ENCODE measurements at regions not wholly inside any gene's neighbourhood (a gene's known extent, or its start where the extent isn't known, plus 50 kb on each side); places are given as distances from the start of the nearest gene placed in this dataset.

DNA sequence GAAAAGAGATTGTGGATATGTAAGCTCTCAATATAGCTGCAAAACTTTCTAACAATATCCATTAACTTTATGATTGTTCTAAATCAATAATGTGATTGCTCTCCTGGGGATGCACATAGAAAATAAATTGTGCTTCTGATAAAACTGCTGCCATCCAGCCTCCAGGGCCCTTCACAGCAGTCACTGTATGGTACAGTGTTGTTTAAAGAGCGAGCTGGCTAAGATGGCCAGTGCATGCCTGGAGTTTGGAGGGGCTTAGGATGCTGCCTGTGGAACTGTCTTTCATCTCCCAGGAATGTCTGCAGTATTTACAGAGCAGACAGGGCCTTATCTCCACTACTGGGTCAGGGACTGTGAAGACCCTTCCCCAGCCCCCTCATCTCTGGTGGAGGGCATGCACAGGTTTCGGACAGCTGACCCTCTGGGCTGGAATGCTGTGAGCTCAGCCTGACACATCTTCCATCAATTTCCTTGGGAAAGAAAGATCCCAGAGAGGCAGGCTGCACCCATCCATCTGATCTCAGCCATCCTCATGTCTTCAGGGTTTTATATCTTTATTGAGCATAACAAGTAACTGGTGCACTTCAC is 137.0 kb downstream of the PLPP3 start:
- no peak for DNase-seq (ENCODE audit: low spot score)

DNA sequence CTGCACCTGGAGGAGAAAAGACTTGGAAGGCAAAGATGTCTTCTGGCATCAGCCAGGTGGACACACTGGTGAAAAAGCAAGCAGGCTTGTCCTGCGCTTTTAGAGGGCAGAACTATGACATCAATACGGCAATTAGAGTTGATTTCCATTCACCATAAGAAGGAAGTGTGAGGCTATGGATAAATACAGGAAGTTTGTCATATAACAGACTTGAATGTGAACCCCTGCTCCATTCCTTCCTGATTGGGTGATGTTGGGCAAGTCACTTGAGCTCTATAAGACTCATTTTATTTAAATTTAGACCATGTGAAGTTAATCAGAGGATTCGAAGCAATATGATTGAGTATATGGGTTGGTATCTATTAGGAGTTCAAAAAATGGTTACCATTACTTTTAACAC is 137.8 kb downstream of the PLPP3 start:
- no peak for DNase-seq (ENCODE audit: low spot score)

DNA sequence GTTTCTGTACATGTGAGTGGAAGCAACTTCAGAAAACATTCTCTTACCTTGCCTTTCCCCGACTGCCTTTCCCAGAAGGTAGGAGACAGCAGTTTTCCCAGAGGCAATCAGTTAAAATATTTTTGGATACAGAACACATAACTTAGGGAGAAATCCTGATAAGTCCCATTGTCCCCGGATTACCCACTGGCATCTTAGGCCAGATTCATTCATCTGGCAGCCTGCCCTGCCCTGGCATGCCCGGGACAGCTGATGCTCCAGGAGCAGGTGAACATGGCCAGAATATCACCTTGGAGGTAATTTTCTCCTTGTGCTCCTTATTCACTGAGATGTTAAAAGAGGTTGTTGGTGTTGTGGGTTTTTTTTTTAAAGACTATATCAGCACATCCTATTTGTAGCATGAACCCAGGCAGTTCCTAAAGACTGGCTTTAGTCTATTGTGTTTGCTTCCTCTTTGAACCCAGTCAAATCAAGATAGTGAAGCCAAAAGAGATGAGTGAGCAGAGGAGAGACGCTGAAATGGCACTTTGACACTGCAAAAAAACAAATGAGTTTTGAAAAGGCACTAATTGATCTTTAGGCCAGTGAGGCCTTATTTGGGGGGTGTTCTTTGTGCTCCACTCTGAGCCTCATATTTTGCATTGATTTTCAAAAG is 139.6 kb downstream of the PLPP3 start:
- DNase-seq (ENCODE audit: low spot score), result no peak

DNA sequence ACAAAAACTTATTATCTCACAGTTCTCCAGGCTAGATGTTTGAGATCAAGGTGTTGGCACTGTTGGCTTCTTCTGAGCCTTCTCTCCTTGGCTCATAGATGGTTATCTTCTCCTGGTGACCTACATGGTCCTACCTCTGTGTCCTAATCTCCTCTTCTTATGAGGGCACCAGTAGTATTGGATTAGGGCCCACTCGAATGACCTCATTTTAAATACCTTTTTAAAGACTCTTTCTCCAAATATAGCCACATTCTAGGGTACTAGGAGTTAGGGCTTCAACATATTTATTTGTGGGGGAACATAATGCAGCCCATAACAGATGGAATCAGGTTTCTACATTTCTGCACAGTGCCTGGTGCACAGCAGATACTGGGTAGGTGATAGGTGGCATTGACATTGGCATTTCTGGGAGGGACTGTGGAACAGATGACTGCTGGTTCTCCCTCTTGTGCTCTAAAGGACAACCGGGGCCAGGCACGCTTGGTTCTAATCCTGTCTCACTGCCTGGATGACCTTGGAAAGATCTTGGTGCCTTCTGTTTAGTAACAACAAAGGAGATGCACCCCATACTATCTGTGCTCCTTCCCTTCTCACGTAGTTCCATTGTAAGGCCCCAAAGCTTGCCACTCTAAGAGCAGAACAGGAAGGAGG is 140.3 kb downstream of the PLPP3 start:
- DNase-seq (ENCODE audit: low spot score), result no peak

DNA sequence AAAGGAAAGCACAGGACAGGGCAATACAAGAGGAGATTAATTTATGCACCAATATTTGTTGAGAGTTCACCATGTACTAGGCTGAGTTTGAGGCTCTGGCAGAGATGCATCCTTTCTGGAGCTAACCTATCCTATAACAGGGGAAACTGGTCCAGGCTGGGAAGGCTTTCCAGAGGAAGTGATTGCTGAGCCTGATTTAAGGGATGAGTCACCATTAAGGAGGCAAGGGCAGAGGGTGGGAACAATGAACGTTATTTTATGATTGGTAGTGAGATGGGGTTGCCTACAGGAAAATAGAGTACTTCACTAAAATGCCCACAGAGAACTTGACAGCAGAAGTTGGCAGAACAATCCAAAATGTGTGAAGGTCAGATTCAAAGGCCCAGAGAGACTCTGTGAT is 141.4 kb downstream of the PLPP3 start:
- no peak for DNase-seq (ENCODE audit: low spot score)

DNA sequence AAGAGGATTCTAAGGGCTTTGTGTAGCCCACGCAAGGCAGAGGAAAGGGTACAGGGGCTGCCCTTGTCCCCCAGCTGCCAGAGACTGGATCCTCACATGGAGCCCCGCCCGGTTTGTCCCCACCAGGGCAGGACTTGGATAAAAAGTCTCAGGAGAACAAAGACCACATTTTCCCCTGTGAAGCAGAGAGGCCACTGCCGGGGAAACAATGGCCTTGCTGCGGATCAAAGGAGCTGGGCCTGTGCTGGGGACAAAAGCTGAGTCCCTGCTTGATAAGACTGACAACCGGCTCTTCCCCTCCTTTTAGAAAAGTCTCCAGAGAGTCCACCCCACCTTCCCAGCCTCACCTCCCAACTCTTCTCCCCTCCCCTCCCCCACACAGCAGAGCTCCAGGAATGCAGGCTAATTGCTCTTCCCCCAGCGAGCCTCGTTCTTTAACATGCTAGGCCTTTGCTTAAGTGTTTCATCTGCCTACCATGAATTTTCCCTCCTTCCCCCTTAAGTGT is 142.4 kb downstream of the PLPP3 start:
- no peak for DNase-seq (ENCODE audit: low spot score)

DNA sequence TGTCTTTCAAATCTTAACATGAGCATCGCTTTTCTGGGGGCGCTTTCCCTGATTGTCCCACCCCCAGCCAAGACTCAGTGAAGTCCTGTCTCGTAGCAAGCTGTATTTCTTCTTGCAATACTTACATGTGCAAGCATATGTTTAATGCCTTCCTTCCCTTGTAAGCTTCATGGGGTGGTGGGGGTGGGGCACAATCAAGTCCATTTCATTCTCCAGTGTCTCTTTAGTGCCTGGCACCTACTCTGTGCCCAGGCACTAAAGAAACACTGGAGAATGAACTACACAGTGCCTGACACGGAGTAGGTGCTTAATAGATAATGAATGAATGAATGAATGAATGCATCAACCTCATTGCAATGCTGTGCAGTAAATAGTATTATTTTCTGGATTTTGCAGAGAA is 143.1 kb downstream of the PLPP3 start:
- DNase-seq (ENCODE audit: low spot score), result no peak

DNA sequence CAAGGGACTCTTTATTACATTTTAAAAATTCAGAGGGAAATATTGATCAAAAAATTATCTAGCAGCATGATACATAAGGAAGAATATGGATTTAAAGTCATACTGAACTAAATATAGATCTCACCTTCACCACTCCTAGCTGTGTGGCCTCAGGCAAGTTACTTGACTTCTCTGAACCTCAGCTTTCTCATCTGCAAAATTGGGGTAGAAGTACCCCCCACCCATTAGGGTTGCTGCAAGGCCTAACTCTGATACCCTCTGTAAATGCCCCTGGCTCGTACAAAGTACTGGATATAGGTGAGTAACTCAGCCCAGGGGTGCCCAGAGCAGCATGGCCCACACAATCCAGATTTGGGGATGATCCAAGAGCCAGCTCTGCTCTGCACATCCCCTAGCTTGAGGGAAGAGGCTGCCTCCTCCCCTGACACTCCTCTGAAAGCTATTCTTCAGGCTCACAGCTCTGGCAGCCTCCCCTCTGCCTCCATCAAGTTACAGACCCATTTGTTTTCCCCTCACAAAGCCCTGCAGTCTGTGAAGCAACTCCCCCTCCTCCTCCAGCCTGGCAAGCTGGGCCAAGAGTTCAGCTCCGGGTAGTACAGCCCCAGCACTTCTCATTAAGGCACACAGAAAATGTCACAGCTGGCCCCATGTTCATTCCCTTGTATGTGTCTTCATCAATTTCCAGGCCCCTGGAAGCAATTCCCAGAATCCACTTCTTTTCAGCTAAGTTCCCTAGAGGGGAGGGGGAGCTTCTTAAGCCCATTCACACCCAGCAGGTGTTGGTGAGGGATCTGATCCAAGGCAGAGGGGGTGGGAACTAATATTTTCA is 143.7 kb downstream of the PLPP3 start:
- no peak for DNase-seq (ENCODE audit: low spot score)

DNA sequence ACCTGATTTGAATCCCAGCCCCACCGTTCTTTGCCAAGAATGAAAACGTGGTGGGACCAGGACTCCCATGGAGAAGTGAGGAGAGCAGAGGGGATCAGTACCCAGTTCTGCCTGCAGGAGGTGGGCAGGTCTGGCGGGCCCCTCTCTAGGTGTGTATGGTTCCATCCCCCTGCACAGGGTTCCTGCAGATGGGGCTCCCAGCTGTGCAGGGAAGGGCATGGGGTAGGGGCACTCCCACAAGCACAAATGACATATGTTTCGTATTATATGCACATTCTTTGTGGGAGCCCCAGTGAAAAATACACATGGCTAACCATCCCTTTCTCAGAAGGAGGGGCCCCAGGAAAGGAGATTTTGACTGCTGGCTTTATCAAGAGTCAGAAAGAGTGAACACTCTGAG is 144.6 kb downstream of the PLPP3 start:
- DNase-seq (ENCODE audit: low spot score), result no peak

DNA sequence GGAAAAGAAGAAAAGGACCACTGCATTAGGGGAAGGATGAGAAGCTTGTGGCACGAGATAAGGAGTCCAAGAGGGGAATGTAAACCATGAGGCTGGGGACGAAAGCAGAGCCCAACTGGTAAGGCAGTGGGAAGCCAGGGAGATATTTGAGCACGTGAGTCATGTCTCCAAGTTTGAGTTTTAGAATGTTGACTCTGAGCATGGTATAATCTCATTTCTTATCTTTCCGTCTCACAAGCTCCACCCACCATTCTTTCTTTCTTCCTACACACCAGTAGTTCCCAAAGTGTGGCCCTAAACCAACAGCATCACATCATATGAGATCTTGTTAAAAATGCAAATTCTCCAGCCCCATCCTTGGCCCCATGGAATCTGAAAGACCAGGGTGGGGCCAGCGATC is 145.3 kb downstream of the PLPP3 start:
- DNase-seq (ENCODE audit: low spot score), result no peak

DNA sequence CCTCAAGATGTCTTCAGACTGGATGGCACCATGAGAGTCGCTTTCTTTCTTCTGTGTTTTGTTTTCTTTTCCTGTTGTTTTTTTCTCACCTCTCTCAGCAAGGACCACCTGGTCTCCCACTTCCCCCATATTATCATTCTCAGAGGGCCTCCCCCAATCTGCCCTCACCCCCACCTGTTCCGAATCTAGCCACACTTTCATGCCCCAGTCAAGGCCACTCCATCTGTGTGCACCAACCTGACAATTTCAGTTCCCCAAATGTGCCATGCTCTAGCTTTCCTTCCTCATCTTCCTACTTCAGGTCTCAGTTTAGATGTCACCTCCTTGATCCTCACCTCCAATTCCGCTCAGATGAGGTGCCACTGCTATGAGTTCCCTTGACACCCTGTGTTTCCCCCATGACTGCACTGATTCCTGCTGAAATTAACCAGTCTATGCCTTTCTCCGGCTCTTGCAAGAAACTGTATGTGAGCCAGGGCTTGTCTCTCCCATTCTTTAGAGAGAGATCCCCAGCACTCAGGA is 146.2 kb downstream of the PLPP3 start:
- DNase-seq (ENCODE audit: low spot score), result no peak

DNA sequence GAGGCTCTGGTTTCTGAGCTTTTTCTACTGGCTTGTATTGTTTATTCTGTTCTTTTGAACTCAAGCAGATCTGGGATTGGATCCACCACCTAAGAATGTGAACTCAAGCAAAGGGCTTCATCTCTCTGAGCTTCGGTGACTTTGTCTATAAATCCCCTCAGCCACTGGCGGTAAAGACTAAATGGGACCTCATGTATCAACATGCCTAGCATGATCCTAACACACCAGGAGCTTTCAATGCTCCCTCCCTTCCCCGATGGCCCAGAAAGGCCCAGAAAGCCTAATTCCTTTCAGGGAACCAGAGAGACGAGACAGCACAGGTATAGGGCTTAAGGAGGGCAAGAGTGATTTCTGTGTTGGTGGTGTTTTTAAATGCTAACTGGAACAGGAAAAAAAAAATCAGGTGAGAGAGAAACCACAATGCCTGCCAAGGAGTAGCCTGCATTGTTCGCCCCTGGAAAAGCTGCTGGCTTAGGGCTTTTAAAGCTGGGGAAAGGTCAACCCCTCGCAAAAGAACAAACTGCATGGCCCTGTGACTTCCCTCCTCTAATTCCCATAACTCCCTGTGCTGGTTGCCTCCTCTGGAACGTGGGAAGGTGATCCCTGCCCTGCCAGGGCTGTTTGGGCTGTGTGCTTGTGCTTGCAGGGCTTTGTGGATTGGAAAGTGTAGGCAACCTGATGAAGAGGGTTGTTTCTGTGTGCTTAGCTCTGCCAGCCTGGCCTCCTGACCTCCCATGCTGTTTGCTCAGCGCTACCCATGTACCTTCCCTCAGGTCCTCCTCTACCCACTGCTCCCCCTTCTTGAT is 147.0 kb downstream of the PLPP3 start:
- DNase-seq (ENCODE audit: low spot score), result no peak

DNA sequence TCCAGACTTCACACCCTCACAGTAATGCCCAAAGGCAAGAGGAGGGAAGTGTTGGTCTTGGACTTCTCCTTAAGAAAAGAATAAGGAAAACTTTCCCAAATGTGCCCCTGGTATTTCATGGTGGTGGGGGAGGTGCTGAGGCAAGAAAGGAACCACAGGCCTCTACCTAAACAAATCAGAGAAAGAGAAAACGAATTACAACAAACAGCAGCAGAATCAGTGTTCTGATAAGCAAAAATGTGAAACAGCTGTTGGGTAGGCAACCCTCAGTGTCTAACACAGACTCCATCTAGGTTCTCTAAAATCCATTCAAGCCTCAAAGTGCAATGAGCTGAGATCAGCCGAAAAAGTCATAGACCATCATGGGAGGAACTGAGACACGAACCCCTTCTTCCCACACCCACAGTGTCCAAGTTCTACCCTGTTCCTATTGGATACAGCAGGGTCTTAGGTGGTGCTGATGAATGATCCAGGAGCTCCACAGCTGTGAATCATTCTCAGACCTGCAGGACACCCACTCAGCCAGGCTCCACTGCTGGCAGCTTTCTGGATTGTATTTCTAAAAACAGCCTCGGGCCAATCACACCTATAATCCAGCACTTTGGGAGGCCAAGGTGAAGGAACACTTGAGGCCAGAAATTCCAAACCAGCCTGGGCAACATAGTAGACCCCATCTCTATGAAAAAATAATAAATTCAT is 149.1 kb downstream of the PLPP3 start:
- DNase-seq (ENCODE audit: low spot score), result no peak

DNA sequence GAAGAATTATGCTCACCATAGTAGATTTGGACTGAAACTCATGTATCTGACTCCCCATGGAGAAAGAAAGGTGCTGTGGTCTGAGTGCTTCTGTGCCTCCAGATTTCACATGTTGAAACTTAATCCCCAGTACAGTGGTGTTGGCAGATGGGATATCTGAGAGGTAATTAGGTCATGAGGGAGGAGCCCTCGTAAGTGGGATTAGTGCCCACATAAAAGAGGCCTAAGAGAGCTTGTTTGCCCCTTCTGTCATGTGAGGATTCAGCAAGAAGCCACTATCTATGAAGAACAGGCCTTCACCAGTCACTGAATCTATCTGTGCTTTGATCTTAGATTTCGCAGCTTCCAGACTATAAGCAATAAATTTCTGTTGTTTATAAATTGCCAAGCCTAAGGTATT is 150.1 kb downstream of the PLPP3 start:
- DNase-seq (ENCODE audit: low spot score), result no peak

DNA sequence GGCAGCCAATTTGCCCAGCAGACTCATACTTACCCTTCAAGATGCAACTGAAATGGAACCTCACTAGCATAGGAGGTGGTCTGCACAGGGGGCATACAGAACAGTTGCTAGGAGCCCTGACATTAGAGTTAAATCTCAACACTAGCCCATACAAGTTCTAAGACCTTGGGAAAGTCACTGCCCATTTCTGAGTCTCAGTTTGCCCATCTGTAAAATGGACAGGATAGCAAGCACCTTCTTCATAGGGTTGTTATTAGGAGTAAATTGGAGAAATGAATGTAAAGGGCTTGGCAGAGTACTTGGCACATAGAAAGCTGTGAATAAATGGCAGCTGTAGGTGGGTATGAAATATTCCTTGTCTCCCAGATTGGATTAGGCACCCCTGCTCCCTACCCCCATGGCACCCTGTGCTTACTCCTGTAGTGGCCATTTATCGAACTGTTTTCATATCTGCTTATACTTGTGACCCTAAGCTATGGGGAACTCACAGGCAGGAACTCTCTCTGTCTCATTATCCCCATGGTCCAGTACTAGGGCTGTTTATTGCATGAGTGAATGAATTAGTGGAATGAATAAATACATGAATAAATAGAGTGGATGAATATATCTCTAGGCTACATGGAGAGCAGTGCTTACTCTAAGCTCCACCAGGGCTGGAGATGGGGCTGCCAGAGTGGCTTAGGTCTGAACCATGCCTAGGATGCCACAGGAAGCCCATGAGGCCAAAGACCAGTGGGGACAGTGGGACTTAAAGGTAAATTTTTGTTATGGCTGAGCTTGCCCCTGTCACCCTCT is 152.6 kb downstream of the PLPP3 start:
- DNase-seq (ENCODE audit: low spot score), result no peak

DNA sequence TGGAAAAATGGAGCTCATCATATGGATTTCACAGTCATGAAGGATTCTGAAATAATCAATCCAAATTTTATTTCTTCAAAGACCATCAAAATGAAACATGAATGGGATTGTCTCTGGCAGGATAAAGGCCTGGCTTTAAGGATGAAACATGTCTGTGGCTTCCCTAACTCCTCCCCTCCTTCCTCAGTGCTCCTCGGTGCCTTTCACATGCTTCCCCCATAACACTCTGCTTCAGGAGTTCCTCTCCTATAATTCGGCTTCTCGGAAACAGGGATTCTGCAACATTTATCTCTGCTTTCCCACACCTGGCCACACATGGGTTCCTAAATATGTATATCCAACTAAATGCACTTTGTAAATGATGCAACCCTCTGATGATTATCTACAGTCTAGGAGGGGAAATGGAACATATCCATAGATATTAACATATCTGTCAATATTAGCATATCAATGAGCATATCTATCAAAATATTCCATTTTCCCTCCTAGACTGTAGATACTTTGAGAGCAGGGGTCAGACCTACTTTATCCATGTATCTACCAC is 153.8 kb downstream of the PLPP3 start:
- no peak for DNase-seq (ENCODE audit: low spot score)

DNA sequence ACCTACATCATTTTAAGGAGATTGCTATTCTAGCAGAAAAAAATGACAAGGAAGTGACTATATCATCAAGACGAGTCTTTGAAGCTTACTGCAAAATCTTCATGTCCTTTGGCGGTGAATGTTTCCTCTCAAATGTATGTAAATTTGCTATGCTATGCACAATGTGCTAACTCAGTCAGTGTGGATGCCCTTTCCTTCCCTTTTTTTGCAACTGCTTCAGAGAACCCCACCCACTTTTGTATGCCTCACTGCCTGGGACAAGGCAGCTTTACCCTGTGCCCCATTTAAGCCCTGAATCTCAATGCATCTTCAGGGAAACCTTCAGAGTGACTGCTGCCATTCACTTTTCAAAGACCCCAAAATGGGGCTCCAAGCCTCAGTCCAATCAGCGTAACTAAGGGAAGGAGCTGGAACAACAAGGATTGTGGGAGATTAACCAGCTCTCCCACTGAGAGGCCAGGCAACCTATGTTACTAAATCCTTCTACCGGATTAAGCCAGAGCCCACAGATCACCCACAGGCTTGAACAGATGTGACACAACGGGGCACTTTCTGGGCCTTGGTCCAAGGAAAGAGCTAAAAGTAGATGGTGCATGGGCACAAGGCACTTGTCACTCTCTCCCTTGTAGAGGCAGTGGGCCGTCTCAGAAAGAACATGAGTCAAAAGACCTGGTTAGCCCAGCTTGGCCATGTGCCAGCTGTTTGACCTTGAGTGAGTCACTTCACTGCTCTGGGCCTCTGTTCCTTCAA is 154.4 kb downstream of the PLPP3 start:
- no peak for DNase-seq (ENCODE audit: low spot score)

DNA sequence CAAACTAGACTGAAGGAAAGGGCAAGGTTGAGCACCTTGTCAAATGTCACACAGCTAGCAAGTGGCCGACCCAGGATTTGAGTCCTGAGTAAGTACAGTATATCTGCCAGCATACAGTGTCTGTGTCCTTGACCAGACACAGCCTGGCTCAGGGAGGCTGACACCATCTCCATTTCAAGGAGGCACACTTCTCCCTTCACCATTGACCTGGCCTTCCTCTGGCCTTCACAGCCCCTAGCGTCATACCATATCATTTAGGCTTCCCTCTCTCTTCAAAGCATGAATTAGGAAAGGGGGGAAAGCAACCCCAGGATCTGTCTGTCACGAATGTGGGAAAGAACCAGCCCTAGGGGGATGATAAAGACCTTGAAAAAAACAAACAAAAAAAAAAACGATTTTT is 155.6 kb downstream of the PLPP3 start:
- no peak for DNase-seq (ENCODE audit: low spot score)

DNA sequence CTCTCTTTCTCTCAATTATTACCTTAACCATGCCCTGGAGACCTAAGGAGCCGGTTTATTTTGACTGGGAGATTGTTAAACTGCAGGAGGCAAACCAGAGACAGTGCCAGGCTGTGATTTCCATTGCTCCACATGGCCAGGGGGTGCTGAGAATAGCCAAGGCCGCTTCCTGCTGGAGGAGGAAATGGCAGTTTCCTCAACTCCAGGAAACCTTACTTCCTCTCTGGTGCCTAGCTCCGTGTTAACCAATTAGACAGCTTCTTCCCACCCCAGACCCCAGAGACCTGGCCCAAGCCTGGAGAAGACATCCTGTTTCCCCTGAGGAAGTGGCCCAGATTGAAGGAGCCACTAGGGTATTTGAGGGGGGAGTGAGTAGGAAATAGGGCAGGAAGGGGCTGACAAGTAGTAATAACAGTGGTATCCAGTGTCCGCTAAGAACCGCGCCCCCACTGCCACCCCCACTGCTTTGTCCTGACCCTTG is 161.2 kb downstream of the PLPP3 start:
- DNase-seq (ENCODE audit: low spot score), result no peak

All from activated CD4-positive, alpha-beta T cell treated with anti-CD3 and anti-CD28 coated beads, Interleukin-2, Interleukin-4, amounts not matched to agents 100 ng/mL and 50 ng/mL, durations not matched to agents 16 hours and 8 hours (primary cell).